HG03469 (cell line): ENCODE measurements at regions not wholly inside any gene's neighbourhood (a gene's known extent, or its start where the extent isn't known, plus 50 kb on each side); places are given as distances from the start of the nearest gene placed in this dataset.

Experiments
- ATAC-seq: cut with Tn5 transposase; IDR thresholded peaks from one replicate; pipeline ENCODE4 v1.9.1; 2021; ENCODE audit warnings: mild to moderate bottlenecking, moderate library complexity, moderate number of reproducible peaks; ENCODE audit not compliant: unreplicated experiment

DNA sequence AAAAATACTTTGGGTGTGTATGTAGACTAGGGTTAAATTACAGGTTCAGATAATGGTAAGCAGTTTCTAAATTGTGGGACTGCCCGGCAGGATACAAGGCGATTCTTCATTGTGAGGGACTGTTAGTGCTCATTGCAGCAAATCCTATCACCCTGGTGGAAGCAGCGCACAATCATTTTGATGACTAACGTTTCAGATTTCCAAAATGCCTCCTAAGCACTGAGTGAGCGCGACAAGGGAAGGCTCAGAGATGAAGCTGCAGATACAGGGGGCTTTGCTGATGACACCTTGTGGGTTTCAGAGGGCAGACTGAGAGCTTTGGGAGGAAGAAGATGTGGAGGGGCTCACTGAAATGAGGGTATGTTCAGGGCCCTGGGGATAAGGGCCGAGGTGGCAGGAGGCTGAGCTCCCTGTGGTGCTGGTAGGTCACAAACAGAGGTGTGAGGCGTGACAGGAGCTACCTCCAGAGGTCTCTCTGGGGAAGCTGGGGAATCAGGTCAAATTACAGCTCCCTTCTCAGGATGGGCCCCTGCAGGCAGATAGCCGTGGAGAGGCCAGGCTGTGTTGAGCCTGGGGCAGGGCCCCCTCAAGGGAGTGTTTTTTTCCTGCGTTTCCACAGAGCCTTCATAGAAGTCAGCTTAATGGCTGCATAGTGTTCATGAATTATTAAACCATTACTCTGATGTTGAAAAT lies 84.5 kb upstream of the FYN start:
- no peak for ATAC-seq

DNA sequence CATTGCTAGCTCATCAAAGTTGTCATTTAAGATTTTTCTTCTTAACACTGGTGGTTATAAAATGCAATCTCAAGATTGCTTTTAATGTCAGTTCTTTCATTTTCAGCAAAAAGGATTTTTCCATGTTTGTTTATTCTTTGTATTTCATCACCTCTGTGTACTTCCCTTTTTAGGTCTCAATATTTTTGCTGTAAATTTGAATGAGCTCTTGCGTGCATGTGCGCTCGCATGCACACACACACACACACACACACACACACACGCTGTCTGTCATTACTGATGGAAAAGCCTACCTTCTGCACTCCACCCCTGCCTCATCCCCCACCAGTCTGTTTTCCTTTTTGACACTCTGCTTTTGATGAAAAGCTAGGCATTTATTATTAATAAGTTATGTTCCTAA lies 85.3 kb upstream of the FYN start:
- no peak for ATAC-seq

DNA sequence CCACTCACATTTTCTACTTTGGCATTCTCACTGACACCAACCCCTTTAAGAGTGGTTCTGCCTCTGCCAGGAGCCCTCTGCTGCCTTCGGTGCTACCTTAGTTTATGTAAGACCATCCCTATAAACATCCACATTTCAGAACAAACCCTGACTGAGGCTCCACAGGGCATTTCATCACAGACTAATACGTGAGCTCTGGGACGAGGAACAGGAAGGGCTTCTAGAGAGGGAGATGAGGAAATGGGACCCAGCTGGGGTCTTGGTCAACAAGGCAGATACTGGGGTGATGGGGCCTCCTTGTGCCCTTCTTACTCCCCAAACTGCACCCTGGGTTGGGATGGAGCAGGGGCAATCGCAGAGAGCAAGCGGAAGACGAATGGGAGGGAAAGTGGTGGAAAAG lies 86.5 kb upstream of the FYN start:
- no peak for ATAC-seq

DNA sequence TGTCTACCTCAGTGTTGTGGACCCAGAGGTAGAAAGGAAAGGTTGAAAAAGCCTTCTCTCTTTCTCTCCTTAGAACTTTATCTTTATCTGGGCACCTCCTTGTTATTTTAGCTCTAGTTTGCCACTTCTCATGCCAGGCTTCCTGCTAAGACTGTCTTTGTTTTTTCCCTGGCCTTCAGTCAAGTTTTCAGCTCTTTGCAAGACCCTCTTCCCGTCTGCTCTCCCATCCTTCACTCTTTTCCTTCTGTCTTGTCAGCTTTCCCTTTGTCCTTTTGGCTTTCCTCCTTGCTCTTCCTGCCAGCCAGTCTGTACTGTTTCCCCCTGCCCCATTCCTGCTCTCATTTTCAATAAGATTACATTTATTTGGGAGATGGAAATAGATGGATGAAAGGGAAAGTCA lies 86.8 kb upstream of the CCN6 start:
- no peak for ATAC-seq

DNA sequence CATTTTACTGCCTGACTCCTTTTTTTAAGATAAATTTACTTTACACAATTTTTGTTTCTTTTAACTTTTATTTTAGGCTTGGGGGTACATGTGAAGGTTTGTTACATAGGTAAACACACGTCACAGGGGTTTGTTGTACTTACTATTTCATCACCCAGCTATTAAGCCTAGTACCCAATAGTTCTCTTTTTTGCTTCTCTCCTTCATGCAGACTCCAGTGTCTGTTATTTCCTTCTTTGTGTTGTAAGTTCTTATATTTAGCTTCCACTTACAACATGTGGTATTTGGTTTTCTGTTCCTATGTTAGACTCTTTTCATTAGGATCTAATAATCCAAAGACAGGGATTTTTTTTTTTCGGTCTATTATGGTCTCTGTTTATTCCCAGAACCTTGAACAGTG lies 83.5 kb upstream of the CCN6 start:
- ATAC-seq: no peak

DNA sequence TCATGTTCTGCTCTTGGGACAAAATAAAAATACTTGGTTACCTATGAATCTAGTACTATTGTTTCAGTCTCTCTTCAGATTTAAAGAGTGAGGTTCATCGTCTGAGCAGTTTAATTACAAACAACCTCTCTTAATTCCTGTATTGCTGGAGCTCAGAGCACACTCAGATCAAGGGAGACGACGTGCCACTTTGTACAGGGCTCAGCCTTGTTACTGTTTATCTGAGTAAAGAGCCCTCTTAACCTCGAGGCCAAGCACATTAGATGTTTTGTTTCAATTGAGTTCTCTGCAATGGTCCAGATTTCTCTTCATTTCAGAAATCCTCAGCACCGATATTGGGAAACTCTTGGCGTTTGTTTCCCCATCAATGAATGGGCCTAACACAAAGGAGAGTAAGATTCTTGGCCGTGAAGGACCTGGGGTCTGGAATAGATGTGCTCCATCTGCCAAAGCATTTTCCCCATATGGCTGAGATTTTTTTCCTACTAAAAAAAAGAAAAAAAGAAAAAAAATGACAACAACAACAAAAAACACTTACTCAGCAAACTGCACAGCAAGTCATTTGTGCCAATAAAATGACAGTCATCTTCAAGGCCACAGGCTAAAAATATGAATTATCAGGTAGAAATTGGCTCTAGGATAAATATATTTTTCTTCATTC lies 82.6 kb upstream of the CCN6 start:
- ATAC-seq: no peak

DNA sequence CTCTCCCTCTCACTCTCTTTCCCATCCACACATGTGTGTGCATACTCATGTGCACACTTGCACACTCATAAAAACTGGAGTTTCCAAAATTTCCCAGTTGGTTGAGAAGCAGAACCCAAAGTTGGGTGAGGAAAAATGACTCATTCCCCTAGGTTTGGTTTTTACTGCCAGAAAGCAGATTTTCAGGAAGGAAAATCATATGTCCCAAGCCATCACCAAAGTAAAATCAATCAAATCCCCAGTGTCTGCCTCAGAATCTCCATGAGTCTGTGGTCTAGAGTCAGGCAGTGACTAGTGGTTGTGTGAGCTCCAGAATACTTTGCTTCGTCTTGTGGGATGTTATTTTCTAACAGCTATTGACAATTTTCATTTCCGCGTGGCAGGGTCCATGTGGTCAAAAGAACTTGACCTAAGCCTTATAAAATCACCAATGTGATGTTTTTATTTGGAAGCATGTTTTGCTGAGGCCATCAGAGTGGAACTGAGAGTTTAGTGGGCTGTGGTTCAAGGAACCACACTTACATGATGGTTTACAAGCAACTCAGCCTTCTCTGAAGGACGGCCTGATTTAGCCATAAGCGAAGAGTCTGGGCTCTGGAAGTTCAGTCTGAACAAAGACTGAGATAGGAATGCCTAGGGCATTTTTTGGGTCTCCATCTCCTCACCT lies 81.9 kb upstream of the CCN6 start:
- ATAC-seq: no peak

DNA sequence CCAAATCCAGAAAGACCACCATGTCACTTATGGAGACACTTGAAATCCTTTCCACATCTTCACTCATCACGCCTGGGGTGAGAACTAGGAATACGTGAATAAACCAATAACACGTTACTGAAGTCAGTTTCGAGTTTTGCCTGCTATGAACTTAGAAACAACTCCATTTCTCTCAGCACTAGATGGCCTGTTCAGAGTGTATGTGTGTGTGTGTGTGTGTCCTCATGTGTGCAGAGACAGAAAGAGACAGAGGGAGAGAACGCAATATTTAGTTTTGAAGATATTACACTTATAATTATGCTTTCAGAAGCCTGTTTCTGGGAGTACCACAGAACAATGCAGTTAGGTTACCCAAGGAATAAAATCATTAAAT lies 81.2 kb upstream of the CCN6 start:
- no peak for ATAC-seq

DNA sequence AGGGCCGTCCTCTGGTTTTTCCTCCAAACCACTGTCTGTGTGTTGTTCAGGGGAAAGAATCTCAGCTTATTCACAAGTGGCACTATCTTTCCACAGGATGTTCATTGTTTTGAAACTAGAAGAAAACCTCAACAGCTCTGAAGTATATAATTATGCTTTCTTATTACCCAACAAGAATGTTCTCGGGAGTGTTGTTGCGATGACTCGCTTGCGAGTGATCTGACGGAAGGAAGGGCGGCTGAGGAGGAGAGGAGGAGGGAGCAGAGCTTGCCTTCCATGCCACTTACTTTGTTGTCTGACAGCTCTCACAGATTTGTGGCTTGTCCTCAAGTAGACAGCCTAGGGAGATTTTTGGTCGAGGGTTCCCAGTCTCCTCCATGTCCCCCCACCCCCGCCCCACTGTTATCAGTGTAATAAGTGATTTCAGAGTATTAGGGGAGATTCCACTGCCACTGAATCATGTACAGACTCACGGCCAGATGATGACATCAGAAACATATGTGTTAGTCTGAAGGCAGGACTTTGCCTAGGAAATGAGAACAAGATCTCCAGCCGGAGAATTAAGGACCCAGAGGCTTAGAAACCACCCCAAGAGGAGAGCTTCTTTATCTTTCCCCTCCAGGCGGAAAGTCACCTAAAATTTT lies 80.7 kb upstream of the CCN6 start:
- no peak for ATAC-seq

DNA sequence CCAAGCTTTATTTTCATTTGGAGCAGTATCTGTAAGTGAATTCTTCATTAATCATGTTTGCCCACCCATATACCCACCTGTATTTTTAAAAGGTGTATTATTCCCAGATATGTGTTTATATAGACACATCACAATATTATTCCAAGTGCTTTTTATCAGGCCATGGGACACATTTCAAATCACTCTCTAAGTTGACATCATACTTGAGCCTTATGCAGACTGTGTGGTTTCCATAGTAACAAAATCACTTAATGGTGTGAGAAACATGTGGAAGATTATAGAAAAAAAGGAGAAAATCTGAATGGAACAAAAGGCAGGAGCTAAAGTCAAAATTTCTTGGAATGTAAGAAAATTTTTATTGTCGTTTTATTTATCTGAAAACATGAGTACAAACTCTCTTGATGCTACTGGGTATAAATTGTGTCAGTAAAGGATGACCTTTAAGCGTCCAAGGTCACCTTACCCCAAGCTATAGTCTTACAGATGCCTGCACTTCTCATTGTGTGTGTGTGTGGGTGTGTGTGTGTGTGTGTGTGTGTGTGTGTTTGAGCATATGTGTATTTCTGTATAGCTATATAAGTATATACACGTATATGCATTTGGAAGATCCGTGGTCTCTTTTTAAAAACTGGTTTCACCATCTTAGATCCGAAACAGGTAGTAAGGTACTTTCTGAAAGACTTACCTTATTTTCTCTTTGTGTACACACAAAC lies 79.8 kb upstream of the CCN6 start:
- no peak for ATAC-seq

DNA sequence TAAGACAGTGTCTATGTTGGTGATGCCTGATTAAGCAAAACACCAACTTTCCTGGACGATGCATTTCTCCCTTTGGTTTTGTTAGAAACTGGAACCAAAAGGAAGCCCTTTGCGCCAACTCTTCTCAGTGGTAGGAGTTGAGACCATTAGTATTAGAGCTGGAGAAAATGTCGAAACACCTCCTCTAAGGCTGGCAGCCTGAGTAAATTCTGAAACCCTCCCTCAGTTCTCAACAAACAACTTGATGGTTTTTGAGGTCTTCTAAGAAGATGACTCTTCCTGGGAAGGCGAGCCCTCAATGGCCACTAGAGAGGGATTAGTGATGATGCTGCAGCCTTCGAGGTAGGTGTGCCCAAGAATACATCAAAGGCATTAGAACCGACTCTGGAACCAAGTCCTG lies 78.4 kb upstream of the CCN6 start:
- ATAC-seq: no peak

DNA sequence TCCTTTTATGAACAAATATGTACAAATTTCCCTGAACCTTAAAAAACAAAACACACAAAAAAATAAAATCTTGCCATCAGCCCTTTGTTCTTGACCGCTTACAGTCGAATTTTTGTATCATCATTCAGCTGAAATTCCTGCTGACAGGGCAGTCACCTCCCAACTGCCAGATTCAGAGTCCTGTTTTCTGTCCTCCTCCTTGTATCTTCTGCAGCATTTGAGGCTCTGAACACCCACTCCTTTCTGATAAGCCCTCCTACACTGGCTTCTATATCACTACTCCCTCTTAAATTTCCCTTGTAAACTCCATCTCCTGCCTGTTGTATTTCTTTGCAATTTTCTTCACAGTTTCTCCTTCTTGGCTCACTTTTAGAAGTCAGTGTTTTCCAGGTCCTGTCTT lies 77.8 kb upstream of the CCN6 start:
- no peak for ATAC-seq

DNA sequence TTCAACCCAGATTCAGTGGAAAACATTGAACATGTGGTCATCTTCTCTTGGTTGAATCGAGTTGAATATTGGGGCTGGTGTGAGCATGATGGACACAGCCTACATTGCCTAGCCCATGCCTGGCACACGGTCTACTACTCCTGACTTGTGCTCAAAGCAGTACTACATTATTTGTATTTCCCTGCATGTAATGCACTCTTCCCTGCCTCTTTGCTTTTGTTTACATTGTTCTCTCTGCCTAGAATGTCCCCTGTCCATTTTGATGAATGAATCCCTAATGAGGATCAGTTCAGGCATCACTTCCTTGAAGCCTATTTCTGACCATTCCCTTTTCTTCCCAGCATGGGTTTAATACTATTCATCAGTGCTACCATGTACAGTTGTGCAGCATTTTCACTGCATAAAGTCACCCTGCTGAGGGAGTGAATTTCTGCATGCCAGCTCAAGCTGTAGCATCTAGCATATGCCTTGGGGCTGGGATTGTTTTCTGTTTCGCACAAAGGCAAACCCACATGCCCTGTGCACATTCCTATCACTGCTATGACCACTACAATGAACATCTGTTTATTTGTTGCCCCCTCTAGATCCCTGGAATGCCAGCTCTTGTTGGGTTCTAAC lies 75.3 kb upstream of the CCN6 start:
- ATAC-seq: no peak

DNA sequence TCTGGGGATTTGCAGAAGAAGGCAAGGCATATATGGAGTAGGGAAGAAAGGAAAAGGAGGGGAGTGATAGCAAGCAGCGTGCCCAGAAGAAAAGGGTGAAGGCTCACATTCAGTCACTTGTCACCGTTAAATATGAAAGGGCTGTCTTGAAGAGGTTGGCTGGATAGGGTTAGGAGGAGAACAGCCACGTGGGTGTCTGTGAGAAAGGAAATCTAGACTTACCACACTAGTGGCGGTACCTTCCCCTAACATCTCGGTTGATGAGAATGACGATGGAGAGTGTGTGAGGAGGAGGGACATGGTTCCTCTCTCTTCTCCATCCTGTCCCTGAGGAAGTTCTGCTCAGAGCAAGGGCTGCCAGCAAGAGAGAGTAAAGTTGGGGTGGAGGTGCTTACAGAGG lies 74.3 kb upstream of the CCN6 start:
- no peak for ATAC-seq

DNA sequence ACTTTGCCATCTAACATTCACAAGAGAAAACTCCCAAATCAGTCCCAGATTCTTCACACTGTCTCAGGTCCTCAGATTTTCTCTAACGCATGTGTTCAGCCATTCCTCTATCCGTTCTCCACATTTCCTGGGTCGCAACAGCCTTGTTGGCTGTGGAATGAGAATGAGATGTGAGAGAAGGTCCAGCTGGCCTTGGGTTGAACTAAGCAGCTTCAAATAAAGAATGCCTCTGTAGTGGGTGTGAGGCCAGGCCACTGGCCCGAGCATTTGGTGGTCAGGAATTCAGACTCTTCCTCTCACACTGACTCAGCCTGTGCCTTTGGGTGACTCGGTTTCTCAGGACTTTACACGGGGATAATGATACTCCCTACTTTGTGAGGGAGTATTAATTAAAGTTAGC lies 73.8 kb upstream of the CCN6 start:
- no peak for ATAC-seq

DNA sequence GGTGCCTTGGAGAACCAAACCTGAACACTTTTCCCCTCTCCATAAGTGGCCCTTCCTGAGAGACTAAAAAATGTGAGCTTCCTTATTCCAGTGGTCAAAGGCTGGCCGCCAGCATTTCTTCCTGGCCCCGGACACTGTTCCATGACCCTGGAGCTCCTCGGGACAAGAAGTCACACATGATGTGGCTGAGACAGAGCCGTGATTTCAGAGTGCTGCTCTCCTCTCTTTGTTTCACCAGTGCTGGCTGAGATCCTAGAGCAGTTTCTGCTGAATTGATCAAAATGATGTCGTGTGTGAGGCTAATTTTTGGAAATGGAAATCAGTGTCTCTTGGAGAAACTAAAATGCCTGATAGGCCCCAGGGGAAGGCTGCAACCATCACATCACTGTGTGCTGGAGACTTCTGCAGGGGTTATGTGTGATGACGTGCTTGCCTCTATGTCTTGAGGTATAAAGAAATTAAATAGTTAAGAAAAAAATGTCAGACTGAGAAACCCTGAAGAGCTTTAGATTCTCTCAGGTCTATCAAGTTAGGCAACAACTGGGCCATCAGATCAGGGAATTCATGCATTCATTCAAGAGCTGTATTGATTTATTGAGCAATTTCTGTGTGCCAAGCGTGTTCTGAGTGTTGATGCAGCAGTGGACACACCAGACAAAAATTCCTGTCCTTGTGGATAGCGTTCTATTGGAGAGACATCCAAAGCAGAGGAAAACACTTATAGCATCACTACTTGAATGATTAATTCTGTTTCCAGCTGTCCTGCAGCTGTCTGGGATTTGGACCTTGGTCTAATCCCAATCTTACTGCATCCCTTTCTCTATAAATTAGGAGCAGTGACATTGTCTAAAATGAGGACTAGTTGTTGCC lies 72.7 kb upstream of the CCN6 start:
- ATAC-seq: no peak

DNA sequence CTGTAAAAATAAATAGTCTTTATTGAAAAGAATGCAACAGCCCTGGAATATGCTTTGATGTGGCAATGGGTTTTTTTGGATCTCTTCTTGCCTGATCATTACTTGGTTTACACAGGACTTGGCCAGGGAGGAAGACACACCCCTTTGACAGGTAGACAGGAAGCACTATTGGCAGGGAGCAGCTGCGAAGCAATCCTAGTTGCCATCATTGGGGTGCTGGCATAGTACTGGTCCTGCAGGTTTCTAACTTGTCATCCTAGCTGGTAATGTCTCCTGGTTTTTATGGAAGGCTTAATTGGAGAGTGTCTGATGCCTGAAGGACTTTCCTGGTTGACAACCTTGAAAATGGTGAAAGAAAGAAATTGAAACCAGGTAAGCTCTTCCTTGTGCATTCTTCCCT lies 71.2 kb upstream of the CCN6 start:
- no peak for ATAC-seq

DNA sequence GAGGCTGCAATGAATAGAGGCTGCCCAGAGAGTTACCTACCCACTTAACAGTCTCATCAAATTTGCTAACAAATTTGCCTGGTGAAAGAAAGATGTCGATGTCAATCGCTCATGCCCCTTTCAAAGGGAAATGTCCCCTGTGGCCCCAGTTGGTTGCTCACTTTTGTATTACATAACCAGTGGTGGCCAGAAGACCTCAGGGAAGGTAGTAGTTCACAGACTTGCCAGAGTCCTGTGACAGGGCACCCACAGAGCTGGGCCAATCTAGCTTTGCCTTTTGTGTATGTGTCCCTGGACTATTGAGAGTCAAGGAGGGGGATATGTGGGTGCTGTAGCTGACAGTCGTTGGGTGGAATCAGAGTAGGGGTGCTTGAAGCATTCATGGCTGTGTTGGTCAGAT lies 70.7 kb upstream of the CCN6 start:
- ATAC-seq: no peak

DNA sequence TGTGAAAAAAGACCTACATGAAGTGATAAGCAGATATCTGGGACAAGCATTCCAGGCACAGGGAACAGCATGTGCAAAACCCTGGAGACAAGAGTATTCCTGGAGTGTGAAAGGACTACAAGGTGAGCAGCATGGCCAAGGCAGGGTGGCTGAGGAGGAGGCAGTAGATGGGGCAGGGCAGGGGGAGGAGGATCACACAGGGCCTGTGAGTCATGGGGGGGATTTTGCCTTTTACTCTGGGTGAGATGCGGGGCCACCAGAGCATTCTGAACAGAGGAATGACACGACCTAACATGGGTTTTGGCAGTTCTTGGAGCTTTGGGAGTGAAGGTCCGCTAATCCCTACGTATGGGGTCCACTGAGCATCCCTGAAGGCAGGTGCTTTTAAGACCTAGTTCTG lies 69.8 kb upstream of the CCN6 start:
- ATAC-seq: no peak
